HG02981 (cell line): ENCODE measurements at regions not wholly inside any gene's neighbourhood (a gene's known extent, or its start where the extent isn't known, plus 50 kb on each side); places are given as distances from the start of the nearest gene placed in this dataset.
"Not testable (repeated sequence)": the region's sequence is repeated elsewhere in the genome, so short reads cannot be mapped to it uniquely, and the experiment has no call there.

ENCODE experiments used
- ATAC-seq: cut with Tn5 transposase; IDR thresholded peaks from one replicate; pipeline ENCODE4 v1.9.1; 2021; ENCODE audit warnings: mild to moderate bottlenecking, moderate library complexity; ENCODE audit not compliant: unreplicated experiment

GRCh38 chr22:25390297-25391240 lies 171.1 kb downstream of the CRYBB2 start:
- no peak for ATAC-seq

- ATAC-seq = no peak
Observed at GRCh38 chr22:25392584-25392983, 171.9 kb upstream of the GRK3 start.

GRCh38 chr22:25393121-25393805 lies 171.2 kb upstream of the GRK3 start:
- ATAC-seq = no peak

GRCh38 chr22:25395468-25395867 lies 169.0 kb upstream of the GRK3 start:
- ATAC-seq = no peak

GRCh38 chr22:25395915-25396314 lies 168.6 kb upstream of the GRK3 start:
- no peak for ATAC-seq

GRCh38 chr22:25396615-25397200 lies 167.8 kb upstream of the GRK3 start:
- ATAC-seq = no peak

- no peak for ATAC-seq
Observed at GRCh38 chr22:25397616-25398015, 166.9 kb upstream of the GRK3 start.

- ATAC-seq = not testable (repeated sequence)
Observed at GRCh38 chr22:25398591-25399062, 165.8 kb upstream of the GRK3 start.

GRCh38 chr22:25399649-25400151 lies 164.8 kb upstream of the GRK3 start:
- ATAC-seq = no peak

GRCh38 chr22:25402160-25402500 lies 162.3 kb upstream of the GRK3 start:
- ATAC-seq = no peak

- ATAC-seq = no peak
Observed at GRCh38 chr22:25402501-25403283, 161.8 kb upstream of the GRK3 start.

- no peak for ATAC-seq
Observed at GRCh38 chr22:25403284-25403810, 161.1 kb upstream of the GRK3 start.

- ATAC-seq = no peak
Observed at GRCh38 chr22:25403811-25404471, 160.5 kb upstream of the GRK3 start.

GRCh38 chr22:25404556-25404927 lies 159.9 kb upstream of the GRK3 start:
- ATAC-seq = no peak

GRCh38 chr22:25404928-25405816 lies 159.3 kb upstream of the GRK3 start:
- ATAC-seq = no peak

GRCh38 chr22:25405841-25406509 lies 158.5 kb upstream of the GRK3 start:
- no peak for ATAC-seq

- ATAC-seq = no peak
Observed at GRCh38 chr22:25406510-25407210, 157.8 kb upstream of the GRK3 start.
